ENCODE measurements at regions not wholly inside any gene's neighbourhood (a gene's known extent, or its start where the extent isn't known, plus 50 kb on each side); places are given as distances from the start of the nearest gene placed in this dataset.

DNA sequence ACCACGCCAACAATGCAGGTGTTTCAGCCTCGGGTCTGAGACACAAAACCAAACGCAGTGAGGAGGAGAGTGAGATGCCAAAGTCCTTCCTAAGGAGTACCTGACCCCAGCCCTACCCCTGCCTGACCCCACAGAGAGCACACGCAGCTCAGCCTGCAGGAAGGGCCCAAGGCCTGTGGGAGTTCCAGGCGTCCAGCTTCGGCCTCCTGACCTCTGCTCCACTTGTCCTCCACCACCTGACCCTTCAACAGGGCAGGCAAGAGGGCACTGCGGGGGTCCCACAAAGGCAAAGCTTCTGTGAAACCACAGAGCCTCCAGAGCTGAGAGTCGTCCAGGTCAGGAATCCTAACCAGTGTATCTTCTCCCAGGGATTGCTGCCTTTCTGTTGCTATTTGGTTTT lies 122.0 kb upstream of the PPP2R2D start:
- DNase-seq (ENCODE audit: insufficient read length, low spot score) = no peak

DNA sequence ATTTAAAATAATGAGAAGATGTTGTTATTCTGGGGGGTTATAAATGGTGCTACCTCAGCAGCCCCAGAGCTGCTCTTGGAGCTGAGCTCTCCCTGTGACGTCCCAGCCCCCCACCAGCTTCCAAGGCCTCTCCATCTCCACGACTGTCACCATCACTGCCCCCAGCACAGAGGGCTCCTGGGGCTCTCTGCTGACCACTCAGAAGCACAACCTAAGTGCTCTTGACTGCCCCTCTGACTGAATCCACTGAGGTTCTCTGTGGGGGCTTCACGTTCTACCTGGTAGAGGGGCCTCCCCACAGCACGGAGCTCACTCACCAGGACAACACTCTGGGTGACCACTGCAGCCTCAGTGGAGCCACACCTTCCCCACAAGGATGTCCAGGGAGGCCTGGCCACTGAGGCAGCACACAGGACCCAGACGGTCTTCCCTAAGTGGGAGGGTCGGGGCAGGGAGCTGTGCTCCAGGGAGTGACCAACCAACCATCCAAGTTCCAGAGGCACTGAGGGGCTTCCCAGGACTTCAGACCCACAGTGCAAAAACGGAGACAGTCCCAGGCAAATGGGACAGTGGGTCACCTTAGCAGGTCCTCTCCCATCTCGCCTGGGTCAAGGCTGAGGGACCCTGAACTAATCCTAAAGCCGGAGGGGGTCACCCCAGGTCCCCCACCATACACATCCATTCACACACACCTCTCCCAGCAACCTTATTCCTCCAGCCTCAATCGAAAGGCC lies 121.0 kb upstream of the PPP2R2D start:
- FAIRE-seq (no peak), DNase-seq (ENCODE audit: insufficient read length, low spot score) (no peak)

More for the DNA sequence above, 122.0 kb upstream of the PPP2R2D start:
- FAIRE-seq = no peak

DNA sequence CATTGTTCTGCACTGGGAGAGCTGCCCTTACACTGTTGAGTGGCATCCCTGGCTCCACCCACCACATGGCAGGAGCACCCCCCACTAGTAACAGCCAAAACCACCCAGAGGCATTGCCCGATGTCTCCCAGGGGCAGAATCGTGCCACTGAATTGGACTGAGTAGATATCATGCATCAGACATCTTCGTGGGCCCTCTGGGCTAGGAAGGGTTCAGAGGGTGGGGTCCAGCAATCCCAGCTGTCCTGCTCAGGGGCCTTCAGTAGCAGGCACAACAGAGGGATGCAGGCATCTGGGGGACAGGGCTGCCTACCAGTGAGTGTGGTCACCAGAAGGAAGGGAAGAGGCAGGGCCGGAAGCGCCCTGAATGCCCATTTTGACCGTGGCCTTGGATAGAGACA lies 119.7 kb upstream of the PPP2R2D start:
- FAIRE-seq (no peak), DNase-seq (ENCODE audit: insufficient read length, low spot score) (no peak)

DNA sequence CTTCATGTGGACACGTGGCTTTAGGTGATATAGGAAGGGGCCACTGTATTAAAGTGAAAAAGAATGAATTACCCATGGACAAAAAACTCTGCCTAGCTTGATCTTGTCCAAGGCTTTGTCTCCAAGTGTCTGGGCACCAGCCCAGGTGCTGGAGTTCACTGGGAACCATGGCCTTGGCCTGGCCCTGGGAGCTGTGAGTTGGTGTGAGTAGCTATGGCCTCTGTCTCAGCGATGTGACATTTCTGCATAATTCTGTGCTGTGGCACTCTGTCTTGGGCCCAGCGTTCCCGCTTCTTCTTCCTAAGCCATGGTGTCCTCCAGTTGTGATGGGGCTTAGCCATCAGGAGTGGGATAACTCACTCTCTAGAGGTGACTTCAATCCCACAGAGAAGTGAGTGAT lies 119.0 kb upstream of the PPP2R2D start:
- DNase-seq (ENCODE audit: insufficient read length, low spot score) = no peak

DNA sequence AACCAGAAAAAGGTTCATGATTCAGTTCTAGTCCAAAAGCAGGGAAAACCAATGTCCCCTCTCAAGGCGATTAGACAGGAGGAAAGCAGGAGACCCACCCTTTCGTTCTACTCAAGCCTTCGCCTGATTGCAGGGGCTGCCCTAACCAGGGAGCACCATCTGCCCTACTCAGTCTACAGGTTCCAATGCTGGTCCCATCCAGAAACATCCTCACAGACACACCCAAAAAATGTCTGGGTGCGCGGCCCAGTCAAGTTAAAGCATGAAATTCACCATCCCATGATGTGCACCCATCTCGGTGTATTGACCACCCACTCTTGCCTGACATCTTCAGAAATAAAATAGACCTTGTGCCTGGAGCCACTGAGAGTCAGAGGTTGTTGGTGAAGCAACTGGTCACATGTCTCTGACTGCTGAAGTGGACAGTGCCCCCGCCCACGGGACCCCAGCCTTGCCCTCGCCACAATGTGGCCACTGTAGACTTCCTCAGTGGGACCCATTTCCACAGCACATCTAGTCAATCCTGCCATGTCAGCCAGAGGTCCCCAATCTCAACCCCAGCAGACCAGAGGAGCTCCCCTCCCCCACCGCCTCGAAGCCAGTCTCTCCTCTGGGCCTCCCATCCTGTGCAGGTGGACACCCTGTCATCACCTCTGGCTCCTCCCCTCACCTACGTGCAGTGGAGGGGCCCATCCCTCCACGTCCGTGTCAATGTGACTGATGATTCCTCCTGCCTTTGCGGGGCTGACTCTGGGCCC lies 116.3 kb upstream of the PPP2R2D start:
- FAIRE-seq = no peak

More for the DNA sequence above, 119.0 kb upstream of the PPP2R2D start:
- FAIRE-seq = no peak

DNA sequence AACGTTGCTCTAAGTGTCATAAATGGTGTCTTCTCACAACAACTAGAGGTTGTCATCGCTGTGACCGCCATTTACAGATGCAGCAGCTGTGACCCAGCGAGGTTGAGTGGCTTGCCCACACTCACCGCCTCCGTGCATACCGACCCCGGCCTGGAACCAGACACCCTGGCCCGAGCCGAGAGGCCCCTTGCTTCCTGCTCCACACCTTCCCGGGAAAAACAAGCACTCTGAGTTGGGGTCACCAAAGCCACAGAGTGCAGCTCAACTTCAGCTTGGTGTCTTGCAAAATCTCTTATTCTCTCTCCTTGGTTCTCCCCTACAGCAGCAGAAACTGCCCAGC lies 115.7 kb upstream of the PPP2R2D start:
- DNase-seq (ENCODE audit: insufficient read length, low spot score) = no peak
- no peak for FAIRE-seq

More for the DNA sequence above, 116.3 kb upstream of the PPP2R2D start:
- DNase-seq (ENCODE audit: insufficient read length, low spot score) = no peak

DNA sequence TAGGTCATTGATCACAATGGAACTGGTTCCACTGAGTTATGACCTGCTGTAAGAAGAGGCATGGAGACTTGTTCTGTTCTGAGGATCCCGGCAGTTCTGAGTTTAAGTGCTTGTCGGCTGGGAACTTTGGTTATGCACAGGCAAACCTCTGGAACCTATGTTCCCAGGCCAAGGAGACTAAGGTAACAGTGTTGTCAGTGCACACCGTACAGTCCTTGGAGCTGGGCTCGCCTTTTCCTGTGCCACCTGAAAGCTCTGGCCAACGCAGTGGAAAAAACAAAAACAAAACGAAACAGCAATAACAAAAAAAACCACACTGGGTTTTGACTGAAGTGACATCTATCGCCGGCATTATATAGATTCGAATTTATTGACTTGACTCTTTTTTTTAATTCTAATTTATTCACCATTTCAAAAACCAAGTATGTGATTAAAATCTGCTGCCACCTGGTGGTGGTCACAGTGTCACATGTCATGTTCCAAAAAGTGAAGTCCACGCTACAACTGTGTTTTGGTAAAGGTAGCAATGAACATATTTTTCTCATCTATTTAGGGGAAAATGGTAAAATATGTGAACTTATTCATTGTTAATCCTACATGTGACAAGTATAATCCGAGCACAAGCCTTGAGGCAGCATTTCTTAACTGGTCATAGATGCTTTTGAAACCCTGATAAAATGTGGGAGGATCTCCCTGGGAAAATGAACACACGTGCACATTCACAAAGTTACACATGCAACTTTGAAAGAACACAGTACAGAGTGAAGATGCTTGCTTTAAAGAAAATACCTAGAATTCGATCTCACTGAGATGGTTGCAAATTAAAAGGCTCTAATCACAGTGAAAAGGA lies 113.8 kb upstream of the PPP2R2D start:
- FAIRE-seq = no peak

DNA sequence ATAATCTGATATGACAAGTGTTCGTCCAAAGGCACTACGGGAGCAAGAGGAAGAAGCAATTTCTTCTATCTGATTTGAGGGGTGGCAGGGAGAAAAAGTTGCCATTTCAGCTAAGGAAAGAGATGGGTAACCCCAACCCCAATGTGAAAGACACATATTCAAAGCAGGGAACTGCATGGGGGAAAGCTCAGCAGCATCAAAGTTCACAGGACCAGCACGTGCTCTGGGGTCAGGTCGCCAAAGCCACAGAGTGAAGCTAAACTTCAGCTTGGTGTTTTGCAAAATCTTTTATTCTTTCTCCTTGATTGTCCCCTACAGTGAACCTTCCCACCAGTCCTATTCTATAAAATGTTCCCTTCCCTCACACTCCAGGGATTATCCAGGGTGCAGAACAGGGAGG lies 112.8 kb upstream of the PPP2R2D start:
- FAIRE-seq (no peak), DNase-seq (ENCODE audit: insufficient read length, low spot score) (no peak)

More for the DNA sequence above, 113.8 kb upstream of the PPP2R2D start:
- DNase-seq (ENCODE audit: insufficient read length, low spot score) = no peak

DNA sequence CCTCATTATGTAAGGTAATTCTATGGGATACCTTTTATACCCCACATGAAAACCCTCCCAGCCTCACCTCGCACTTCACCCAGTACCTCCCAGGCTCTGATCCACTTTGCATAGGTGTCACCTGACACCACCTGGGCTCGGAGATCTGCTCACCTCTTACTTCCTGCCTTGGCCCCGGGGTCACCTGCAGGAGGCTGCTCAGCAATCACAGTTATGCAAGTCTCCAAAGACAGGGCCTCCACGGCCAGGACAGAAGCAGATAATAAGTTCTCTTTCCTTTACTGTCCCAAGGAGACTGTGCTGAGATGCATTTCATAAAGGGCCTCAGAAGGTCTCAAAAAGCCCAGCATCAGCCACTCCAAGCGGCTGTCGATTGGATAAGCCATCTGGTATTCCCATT lies 112.4 kb upstream of the PPP2R2D start:
- no peak for FAIRE-seq
- DNase-seq (ENCODE audit: insufficient read length, low spot score) = no peak

DNA sequence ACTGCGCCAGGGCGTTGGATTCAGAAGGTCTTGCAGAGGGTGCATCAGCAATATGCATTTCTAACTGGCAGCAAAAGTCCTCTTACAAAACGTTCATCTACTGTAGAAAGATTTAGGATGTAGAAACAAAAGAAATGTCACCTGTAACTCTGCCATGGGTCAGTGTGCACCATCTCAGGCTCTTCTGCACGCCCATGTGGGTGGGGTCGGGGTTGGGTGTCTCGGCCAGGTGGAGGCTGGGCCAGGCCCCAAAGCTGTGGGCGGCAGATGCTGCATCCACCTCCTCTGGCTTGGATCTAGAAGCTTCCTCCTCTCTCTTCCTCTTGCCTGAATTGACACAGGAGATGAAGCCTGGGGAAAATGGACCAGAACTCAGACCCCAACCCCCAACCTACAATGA lies 111.3 kb upstream of the PPP2R2D start:
- FAIRE-seq (no peak), DNase-seq (ENCODE audit: insufficient read length, low spot score) (no peak)

DNA sequence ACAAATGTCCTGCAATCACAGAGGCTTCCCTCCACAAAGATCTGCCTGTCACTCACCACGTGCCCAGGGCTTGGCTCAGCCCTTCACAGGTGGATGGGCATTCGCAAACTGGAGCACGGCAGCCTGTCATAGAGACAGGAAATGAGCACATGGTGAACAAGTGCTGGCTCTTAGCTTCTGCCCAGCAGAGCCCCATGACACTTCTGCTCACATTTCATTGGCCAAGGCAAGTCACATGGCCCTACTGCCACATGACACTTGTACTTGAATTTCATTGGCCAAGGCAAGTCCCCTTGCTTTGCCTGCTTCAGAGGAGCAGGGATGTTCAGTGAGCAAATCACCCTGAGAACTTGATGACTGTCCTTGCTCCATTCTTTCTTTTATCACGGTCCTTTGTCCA lies 110.8 kb upstream of the PPP2R2D start:
- no peak for FAIRE-seq
- DNase-seq (ENCODE audit: insufficient read length, low spot score) = no peak

DNA sequence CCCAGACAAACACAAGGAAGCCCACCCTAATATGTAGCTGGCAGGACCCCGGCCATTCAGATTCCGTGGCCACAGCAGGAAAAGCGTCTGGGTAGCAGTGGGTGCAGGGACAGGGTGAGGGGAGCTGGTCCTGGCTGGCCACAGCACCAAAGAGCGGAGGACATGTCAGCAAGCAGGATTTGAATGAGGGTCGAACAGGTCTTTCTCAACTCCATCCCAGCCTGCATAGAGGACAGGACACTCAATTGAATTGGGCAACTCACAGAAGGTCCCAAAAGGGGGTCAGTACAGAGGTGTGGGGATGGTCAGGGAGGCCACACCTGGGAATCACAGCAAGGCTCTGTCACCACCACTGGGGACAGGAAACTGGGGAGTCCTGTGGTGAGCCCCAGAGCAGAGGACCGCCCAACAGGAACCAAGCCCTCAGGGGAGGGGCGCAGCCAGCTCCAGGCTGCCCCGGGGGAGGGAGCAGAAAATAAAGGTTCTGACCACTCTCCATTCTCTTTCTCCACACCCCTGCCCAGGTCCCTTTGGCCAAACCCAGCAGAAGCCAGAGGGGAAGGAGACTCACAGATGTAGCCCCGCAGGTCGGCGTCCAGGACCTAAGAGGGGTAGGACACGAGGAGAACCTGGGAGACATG lies 108.7 kb upstream of the PPP2R2D start:
- FAIRE-seq (no peak), DNase-seq (ENCODE audit: insufficient read length, low spot score) (no peak)

DNA sequence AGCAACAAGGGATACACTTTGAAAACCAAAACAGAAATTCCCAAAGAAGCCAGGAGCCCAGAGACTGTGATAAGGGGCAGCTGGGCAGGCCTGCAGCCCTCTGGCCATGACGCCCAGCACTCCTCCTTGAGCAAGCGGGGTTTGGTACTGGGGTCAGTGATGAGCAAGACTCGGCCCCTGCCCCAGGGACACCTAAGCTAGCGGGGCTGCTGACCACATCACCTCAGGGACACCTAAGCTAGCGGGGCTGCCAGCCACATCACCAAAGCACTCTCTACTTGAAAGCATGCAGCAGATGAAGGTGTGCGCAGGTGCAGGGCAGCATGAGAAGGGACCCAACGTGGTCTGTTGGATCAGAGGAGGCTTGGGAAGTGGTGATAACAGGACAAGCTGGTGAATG lies 108.0 kb upstream of the PPP2R2D start:
- no peak for DNase-seq (ENCODE audit: insufficient read length, low spot score)
- no peak for FAIRE-seq

DNA sequence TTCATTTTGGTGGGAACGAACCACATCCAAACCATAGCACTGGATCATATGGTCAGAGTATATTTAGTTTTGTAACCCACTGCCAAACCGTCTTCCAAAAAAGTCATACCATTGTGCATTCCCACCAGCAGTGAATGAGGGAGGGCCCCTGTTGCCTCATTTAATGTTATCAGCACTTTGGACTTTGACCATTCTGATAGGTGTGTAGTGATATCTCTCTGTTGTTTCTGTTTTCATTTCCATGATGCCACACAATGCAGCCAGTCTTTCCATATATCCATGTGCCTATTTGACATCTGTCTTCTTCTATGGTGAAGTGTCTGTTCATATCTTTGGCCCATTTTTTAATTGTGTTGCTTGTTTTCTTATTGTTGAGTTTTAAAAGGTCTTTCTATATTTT lies 105.0 kb upstream of the PPP2R2D start:
- DNase-seq (ENCODE audit: insufficient read length, low spot score) = no peak
- FAIRE-seq = no peak

DNA sequence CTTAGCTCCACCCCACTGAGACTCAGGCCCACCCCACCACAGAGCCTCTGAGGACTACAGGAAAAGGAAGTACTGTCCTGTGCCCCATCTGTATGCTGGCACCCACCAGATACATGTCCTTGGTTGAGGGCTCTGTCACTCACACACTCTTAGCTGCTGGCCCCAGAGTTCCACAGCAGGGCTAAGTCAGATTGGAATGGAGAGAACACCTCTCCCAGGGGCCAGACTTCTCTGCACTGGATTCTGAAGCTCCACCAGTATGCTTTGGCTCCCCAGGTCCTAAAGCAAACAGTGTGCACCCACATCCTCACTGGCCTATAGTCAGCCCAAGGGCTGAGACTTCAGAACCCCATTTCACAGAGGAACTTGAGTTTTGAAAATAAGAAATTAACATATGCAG lies 103.2 kb upstream of the PPP2R2D start:
- DNase-seq (ENCODE audit: insufficient read length, low spot score) = no peak
- FAIRE-seq = no peak

DNA sequence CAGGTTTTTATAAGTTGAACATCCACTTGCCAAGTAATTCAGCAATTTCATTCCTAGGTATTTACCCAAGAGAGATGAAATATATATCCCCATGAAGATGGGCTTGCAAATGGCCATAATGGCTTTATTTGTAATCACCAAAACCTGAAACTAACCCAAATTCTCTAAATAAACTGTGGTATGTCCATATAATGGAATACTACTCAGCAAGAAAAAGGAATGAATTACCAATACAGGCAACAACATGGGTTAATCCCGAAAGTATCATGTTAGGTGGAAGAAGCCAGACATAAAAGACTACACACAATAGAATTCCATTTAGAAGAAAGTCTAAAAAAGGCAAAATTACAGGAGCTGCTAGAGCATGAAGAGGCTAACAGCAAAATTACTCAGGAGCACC lies 101.4 kb upstream of the PPP2R2D start:
- no peak for DNase-seq (ENCODE audit: insufficient read length, low spot score)
- FAIRE-seq = no peak

DNA sequence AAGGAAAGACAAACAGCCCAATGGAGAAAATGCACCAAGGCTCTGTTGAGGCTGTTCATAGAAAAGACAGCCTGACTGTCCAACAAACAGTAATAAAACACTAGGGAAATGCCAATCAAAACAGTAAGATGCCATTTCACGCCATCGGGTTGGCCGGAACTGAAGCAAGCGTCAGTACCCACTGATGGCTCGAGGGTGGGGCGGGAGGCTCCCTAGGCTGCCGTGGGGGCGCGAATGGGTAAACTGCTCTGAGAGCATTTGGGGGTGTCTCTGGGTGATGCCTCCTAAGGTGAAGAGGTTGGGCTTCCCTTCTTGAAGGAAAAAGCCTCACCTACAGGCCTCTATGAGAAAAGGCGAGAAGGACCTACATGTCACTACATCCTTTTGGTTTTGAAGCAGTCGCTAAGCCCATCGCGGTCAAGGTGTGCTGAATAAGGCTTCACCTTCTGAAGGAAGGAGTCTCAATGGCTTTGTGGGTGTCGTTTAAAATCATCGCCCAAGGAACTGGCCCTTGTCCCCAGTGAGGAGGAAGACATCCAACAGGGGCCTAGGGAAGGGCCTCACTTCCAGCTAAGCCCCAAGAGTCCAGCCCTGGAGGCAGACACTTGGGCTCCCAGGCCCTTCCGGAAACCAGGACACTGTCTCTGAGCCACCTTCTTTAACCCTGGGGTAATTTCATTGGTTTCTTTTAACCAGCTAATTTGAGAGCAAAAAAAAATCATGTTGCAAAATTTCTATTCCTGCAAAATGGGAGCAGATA lies 98.5 kb upstream of the PPP2R2D start:
- no peak for FAIRE-seq

DNA sequence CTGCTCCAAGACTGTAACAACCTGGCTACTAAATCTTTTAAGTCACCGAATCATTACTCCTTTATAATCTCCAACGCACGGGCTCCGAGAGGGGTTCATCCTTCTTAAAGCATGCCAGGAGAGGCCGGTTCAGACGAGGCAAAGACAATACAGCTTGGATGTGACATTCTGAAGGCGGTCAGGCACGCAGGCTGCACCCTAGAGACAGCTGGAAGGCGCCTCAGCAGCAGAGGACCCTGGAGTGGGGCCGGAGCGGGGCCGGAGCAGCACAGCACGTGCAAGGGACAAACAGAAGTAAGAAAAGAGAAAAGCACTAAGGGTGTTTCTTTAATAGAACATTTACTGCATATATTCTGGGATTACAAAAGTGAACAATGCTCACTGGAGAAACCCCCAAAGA lies 97.8 kb upstream of the PPP2R2D start:
- FAIRE-seq (no peak), DNase-seq (ENCODE audit: insufficient read length, low spot score) (no peak)

More for the DNA sequence above, 98.5 kb upstream of the PPP2R2D start:
- no peak for DNase-seq (ENCODE audit: insufficient read length, low spot score)

DNA sequence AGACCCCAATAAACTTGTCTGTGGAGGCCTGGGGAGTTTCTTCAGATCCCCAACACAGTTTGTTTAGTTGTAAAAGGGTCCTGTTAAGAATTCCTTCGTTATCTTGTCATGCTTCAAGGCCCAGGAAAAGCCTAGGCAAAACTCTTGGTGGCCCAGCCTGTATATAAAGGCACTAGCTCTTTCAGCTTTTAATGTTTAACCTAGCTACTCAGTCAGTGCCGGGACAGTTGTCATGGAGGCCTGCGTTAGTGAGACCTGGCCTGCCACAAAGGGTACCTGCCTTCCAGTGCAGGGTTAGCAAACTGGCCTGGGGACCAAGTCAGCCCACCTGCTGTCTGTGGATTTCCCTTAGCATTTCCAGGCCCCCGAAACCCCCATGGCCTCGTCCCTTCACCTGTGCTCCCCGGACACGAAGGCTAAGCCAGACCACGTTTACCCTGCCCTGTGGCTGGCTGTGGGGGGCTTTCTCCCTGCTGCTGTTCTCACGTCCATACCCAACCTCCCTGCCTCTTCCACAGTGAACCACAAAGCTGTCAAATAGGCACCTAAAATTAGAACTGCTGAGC lies 96.9 kb upstream of the PPP2R2D start:
- DNase-seq (ENCODE audit: insufficient read length, low spot score) (no peak), FAIRE-seq (no peak)
